ENCODE measurements at regions not wholly inside any gene's neighbourhood (a gene's known extent, or its start where the extent isn't known, plus 50 kb on each side); places are given as distances from the start of the nearest gene placed in this dataset.
A peak's percentile ranks its signal among the peaks of the same experiment; 100 is the strongest.
"Not testable (repeated sequence)": the region's sequence is repeated elsewhere in the genome, so short reads cannot be mapped to it uniquely, and the experiment has no call there.

GRCh38 chr13:52240752-52241151 is 81.4 kb upstream of the NEK3 start:
- H2BK5ac ChIP-seq (ENCODE audit: low read depth, low read length, poor library complexity); H2AFZ ChIP-seq (ENCODE audit: insufficient read depth, low read length, poor library complexity): not testable (repeated sequence)
- no CpG with 5 or more reads among the region's 3 CpGs for WGBS (ENCODE audit: extremely low coverage, insufficient coverage, insufficient read length)

GRCh38 chr13:52235900-52236595 is 76.7 kb upstream of the NEK3 start:
- H2AK5ac ChIP-seq (ENCODE audit: low read length); H2AFZ ChIP-seq (ENCODE audit: insufficient read depth, low read length, poor library complexity); H2BK120ac ChIP-seq (ENCODE audit: insufficient read depth, low read length, poor library complexity); H3K79me1 ChIP-seq (ENCODE audit: low read length); H3K27me3 ChIP-seq (ENCODE audit: insufficient read depth, low read length); H2BK12ac ChIP-seq (ENCODE audit: low read length); H2BK5ac ChIP-seq (ENCODE audit: low read depth, low read length, poor library complexity); H3K4me2 ChIP-seq (ENCODE audit: low read length); H3K79me2 ChIP-seq (ENCODE audit: control insufficient read depth, insufficient read depth, low read length, poor library complexity); H3K4me1 ChIP-seq (ENCODE audit: control insufficient read depth in 1 of 2, insufficient read depth in 2 of 2, low read length in 2 of 2); H3K18ac ChIP-seq (ENCODE audit: low read length); H4K12ac ChIP-seq (ENCODE audit: low read depth, low read length); H3K36me3 ChIP-seq (ENCODE audit: control insufficient read depth in 1 of 2, insufficient read depth in 2 of 2, low read length in 2 of 2); H3K4me3 ChIP-seq (ENCODE audit: low read depth, low read length); H4K8ac ChIP-seq (ENCODE audit: low read depth, low read length); H3K27ac ChIP-seq (ENCODE audit: low read depth, low read length); H3K4ac ChIP-seq (ENCODE audit: low read depth, low read length); H3K14ac ChIP-seq (ENCODE audit: low read length); H3K23ac ChIP-seq (ENCODE audit: low read length); H3K9ac ChIP-seq (ENCODE audit: low read length); H3K9me3 ChIP-seq (ENCODE audit: insufficient read depth, low read depth, low read length); H4K91ac ChIP-seq (ENCODE audit: low read depth, low read length): not testable (repeated sequence)
- no CpG with 5 or more reads among the region's 8 CpGs for WGBS (ENCODE audit: extremely low coverage, insufficient coverage, insufficient read length)
- DNase-seq: peak; percentile 54 to 85

More at GRCh38 chr13:52240752-52241151, 81.4 kb upstream of the NEK3 start:
- H3K14ac ChIP-seq (ENCODE audit: low read length); H3K4me1 ChIP-seq (ENCODE audit: control insufficient read depth in 1 of 2, insufficient read depth in 2 of 2, low read length in 2 of 2); H2BK120ac ChIP-seq (ENCODE audit: insufficient read depth, low read length, poor library complexity); H3K79me2 ChIP-seq (ENCODE audit: control insufficient read depth, insufficient read depth, low read length, poor library complexity); H4K8ac ChIP-seq (ENCODE audit: low read depth, low read length); H3K23ac ChIP-seq (ENCODE audit: low read length); H3K36me3 ChIP-seq (ENCODE audit: control insufficient read depth in 1 of 2, insufficient read depth in 2 of 2, low read length in 2 of 2); H3K4me3 ChIP-seq (ENCODE audit: low read depth, low read length); H3K4ac ChIP-seq (ENCODE audit: low read depth, low read length); H2AK5ac ChIP-seq (ENCODE audit: low read length); H3K79me1 ChIP-seq (ENCODE audit: low read length); H3K18ac ChIP-seq (ENCODE audit: low read length); H4K12ac ChIP-seq (ENCODE audit: low read depth, low read length); H2BK12ac ChIP-seq (ENCODE audit: low read length); H3K9me3 ChIP-seq (ENCODE audit: insufficient read depth, low read depth, low read length); H4K91ac ChIP-seq (ENCODE audit: low read depth, low read length); H3K4me2 ChIP-seq (ENCODE audit: low read length); H3K27ac ChIP-seq (ENCODE audit: low read depth, low read length); DNase-seq; H3K9ac ChIP-seq (ENCODE audit: low read length); H3K27me3 ChIP-seq (ENCODE audit: insufficient read depth, low read length): not testable (repeated sequence)

GRCh38 chr13:52234928-52235327 is 75.5 kb upstream of the NEK3 start:
- not testable (repeated sequence) for H3K27me3 ChIP-seq (ENCODE audit: insufficient read depth, low read length); H3K9me3 ChIP-seq (ENCODE audit: insufficient read depth, low read depth, low read length)

GRCh38 chr13:52223063-52223462 is 63.7 kb upstream of the NEK3 start:
- not testable (repeated sequence) for H2AK5ac ChIP-seq (ENCODE audit: low read length)
- no CpG with 5 or more reads among the region's 1 CpG for WGBS (ENCODE audit: extremely low coverage, insufficient coverage, insufficient read length)

More at GRCh38 chr13:52234928-52235327, 75.5 kb upstream of the NEK3 start:
- H4K12ac ChIP-seq (ENCODE audit: low read depth, low read length); H4K8ac ChIP-seq (ENCODE audit: low read depth, low read length); H2BK12ac ChIP-seq (ENCODE audit: low read length); DNase-seq; H3K27ac ChIP-seq (ENCODE audit: low read depth, low read length); H3K14ac ChIP-seq (ENCODE audit: low read length); H3K4me2 ChIP-seq (ENCODE audit: low read length); H3K4me3 ChIP-seq (ENCODE audit: low read depth, low read length); H2BK120ac ChIP-seq (ENCODE audit: insufficient read depth, low read length, poor library complexity); H2BK5ac ChIP-seq (ENCODE audit: low read depth, low read length, poor library complexity); H3K79me2 ChIP-seq (ENCODE audit: control insufficient read depth, insufficient read depth, low read length, poor library complexity); H3K18ac ChIP-seq (ENCODE audit: low read length); H2AFZ ChIP-seq (ENCODE audit: insufficient read depth, low read length, poor library complexity); H3K36me3 ChIP-seq (ENCODE audit: control insufficient read depth in 1 of 2, insufficient read depth in 2 of 2, low read length in 2 of 2); H4K91ac ChIP-seq (ENCODE audit: low read depth, low read length); H3K4ac ChIP-seq (ENCODE audit: low read depth, low read length); H3K9ac ChIP-seq (ENCODE audit: low read length); H2AK5ac ChIP-seq (ENCODE audit: low read length); H3K23ac ChIP-seq (ENCODE audit: low read length); H3K79me1 ChIP-seq (ENCODE audit: low read length); H3K4me1 ChIP-seq (ENCODE audit: control insufficient read depth in 1 of 2, insufficient read depth in 2 of 2, low read length in 2 of 2): not testable (repeated sequence)
- no CpG with 5 or more reads among the region's 3 CpGs for WGBS (ENCODE audit: extremely low coverage, insufficient coverage, insufficient read length)

More at GRCh38 chr13:52223063-52223462, 63.7 kb upstream of the NEK3 start:
- H2AFZ ChIP-seq (ENCODE audit: insufficient read depth, low read length, poor library complexity); H3K23ac ChIP-seq (ENCODE audit: low read length); H3K9ac ChIP-seq (ENCODE audit: low read length); H3K79me1 ChIP-seq (ENCODE audit: low read length); H3K18ac ChIP-seq (ENCODE audit: low read length); H3K27ac ChIP-seq (ENCODE audit: low read depth, low read length); H2BK12ac ChIP-seq (ENCODE audit: low read length); H3K36me3 ChIP-seq (ENCODE audit: control insufficient read depth in 1 of 2, insufficient read depth in 2 of 2, low read length in 2 of 2); H4K8ac ChIP-seq (ENCODE audit: low read depth, low read length); H3K4ac ChIP-seq (ENCODE audit: low read depth, low read length); H3K14ac ChIP-seq (ENCODE audit: low read length); H2BK120ac ChIP-seq (ENCODE audit: insufficient read depth, low read length, poor library complexity); H4K91ac ChIP-seq (ENCODE audit: low read depth, low read length); DNase-seq; H3K79me2 ChIP-seq (ENCODE audit: control insufficient read depth, insufficient read depth, low read length, poor library complexity); H3K4me2 ChIP-seq (ENCODE audit: low read length); H3K4me1 ChIP-seq (ENCODE audit: control insufficient read depth in 1 of 2, insufficient read depth in 2 of 2, low read length in 2 of 2); H4K12ac ChIP-seq (ENCODE audit: low read depth, low read length); H3K4me3 ChIP-seq (ENCODE audit: low read depth, low read length); H2BK5ac ChIP-seq (ENCODE audit: low read depth, low read length, poor library complexity); H3K9me3 ChIP-seq (ENCODE audit: insufficient read depth, low read depth, low read length); H3K27me3 ChIP-seq (ENCODE audit: insufficient read depth, low read length): not testable (repeated sequence)

Measured in trophoblast cell (in vitro differentiated cells and primary cell).